Activated CD8-positive, alpha-beta memory T cell treated with anti-CD3 and anti-CD28 coated beads, Interleukin-2, amount 50 U/mL, for 48 hours (primary cell): ENCODE measurements at regions not wholly inside any gene's neighbourhood (a gene's known extent, or its start where the extent isn't known, plus 50 kb on each side); places are given as distances from the start of the nearest gene placed in this dataset.
"Not testable (repeated sequence)": the region's sequence is repeated elsewhere in the genome, so short reads cannot be mapped to it uniquely, and the experiment has no call there.

Experiments used
- DNase-seq: peaks from one replicate; pipeline ENCODE4 v3.0.0-alpha.2; 2020

DNA sequence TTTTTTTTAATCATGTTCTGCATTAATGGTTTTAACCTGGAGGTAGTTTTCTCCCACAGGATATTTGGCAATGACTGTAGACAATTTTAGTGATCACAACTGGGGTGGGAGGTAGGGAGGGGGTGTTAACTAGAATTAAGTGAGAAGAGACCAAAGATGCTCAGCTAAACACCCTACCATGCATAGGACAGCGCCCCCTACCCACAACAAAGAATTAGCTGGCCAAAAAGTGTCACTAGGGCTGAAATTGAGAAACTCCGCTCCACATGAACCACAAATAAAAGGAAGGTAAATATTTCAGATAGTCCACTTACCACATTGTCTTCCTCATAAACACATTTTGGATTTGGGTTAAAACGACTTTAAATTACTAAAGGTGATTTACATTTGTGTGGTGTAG, 942.6 kb downstream of the SUCLG1 start:
- DNase-seq, result no peak

DNA sequence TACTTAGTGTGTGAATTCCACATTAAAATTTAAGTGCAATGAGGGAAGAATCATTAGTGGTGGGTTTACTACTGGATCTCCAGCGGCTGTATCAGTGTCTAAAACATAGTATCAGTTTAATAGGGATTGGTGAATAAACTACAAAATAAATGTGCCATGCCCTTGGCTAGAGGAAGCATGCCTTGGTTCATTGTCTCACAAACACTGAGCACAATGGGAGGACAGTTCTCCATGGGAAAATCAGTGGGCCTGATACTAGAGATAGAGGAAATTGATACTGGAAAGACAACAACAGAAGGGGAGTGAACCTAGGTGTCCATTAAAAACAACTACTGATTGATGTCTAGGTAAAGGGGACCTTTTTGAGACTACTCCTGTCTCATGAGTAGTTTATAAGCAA, 971.6 kb downstream of the SUCLG1 start:
- DNase-seq, result no peak

GRCh38 chr2:83481436-83481835, 977.6 kb downstream of the SUCLG1 start:
- DNase-seq, result no peak

DNA sequence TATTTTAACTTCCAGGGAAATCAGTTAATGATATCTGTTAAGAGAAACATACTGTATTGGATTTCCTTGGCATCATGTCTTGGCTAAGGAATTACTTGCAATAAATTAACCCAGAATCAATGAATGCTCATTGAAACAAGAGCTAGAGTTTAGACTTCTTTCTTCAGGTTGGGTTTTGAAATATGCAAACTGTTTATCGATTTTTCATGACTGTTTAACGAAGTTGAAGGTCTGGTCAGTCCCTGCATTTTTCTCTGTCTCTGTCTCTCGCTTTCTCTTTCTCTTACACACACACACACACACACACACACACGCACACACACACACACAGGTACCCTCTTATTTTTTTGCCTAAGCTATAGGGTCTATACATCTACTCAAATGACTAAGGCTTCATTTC, 981.0 kb downstream of the SUCLG1 start:
- DNase-seq, result no peak

- no peak for DNase-seq
These were observed 983.7 kb downstream of the SUCLG1 start for GRCh38 chr2:83475371-83475770.

- no peak for DNase-seq
These were observed 987.4 kb downstream of the SUCLG1 start for GRCh38 chr2:83471655-83472054.

GRCh38 chr2:83470928-83471327, 988.2 kb downstream of the SUCLG1 start:
- DNase-seq, result no peak

GRCh38 chr2:83464444-83464843, 994.6 kb downstream of the SUCLG1 start:
- DNase-seq, result no peak

- DNase-seq, result no peak
These were observed 996.2 kb downstream of the SUCLG1 start for GRCh38 chr2:83462881-83463280.

- no peak for DNase-seq
These were observed 997.9 kb downstream of the SUCLG1 start for GRCh38 chr2:83461135-83461534.

DNA sequence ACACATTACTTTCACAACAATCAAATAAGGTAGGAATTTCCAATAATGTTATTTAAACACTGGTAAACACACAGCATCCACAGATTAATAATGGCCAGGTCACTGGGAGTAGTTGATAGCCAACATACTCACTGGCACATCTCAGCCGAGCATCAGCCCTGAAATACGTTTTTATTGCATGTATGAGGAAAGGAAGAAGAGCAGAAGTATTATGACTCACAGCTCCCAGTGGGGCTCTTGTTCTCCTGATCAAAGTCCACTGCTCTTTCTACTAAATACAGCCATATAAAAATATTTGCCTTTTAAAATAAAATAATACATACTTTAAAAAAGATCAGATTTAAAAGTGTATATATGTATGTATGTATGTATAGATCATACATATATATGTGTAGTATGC, 999.6 kb downstream of the SUCLG1 start:
- DNase-seq, result no peak

DNA sequence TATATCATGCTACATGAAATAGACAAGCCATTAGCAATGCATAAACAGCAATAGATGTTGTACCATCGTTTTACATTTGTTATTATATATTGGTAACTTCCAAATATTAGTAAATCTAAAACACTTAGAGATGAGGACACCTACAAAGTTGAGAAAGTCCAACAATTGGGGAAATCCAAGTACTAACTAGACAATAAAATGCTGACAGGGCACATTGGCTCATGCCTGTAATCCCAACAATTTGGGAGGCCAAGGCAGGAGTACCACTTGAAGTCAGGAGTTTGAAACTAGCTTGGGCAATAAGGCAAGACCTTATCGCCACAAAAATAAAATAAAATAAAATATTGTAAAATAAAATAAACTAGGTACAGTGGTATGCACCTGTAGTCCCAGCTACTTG, 1023.1 kb downstream of the SUCLG1 start:
- no peak for DNase-seq

GRCh38 chr2:83420993-83421392, 1038.1 kb downstream of the SUCLG1 start:
- no peak for DNase-seq

DNA sequence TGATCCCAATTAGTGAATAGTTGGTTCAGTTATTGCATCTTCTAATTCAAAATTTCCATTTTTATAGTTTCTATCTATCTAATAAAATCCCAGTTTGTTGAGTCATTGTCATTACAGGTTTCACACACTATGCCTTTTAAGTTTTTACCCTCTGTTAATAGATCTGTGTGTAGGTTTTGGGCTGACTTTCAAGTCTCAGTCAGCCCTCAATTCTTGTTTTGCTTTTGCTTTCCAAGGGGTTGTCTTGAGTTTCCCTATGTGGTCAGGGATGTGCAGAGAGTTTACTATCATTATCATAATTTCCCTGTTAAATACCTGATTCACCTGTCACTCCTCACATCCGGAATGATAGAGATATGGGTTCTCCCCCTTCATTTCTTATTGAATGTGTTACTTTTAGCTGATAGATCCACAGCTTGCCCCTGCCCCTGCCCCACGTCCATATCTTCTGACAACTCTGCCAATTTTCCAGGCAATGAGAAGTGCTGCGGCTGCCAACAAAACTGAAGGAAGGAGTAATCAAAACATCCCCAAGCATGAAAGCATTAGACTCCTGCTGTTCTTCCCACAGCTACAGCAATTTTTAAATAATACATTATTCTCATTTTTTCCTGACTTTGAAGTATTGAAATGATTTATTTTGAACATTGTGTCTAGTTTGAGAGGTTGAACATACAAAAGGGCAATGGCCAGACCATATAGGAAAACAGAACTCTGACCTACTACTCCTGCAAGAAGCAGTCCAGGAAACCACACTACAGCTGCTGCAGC, 1064.8 kb downstream of the SUCLG1 start:
- DNase-seq, result no peak

GRCh38 chr2:83388804-83389203, 1070.3 kb downstream of the SUCLG1 start:
- no peak for DNase-seq

DNA sequence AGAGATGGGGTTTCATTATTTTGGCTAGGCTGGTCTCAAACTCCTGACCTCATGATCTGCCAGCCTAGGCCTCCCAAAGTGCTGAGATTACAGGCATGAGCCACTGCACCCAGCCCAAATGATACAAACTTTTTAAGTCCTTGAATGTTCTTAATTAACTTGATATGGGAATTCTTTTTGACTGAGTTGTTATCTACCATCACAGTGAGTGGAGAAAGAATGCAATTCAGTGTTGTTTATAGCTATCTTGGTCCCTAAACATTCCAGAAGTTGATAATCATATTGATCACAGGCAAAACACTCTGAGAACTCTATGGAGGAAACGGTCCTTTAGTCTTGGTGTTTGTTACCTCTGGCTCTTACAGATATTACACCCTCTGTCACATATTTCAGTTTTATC, 1072.5 kb downstream of the SUCLG1 start:
- no peak for DNase-seq

DNA sequence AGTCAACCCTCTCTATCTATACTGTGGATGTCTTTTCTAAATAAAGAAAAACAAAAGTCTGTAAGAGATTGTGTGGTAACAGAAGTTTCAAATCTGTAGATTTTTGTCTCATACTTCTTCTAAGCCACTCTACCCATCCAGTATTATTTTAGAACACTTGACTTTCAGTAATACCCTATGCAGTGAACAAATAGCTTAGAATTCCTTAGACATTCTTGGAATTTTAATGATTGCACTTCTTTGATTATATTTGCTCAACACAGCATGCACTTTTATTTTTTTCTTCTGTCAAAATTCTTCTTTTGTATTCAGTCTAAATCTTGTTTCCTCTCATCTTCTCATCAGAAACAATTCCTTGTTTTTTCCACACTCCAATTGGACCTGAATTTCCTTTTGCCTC, 1080.2 kb downstream of the SUCLG1 start:
- DNase-seq, result no peak

GRCh38 chr2:83376731-83377130, 1082.3 kb downstream of the SUCLG1 start:
- no peak for DNase-seq

GRCh38 chr2:83370419-83370762, 1088.7 kb downstream of the SUCLG1 start:
- DNase-seq, result no peak

- no peak for DNase-seq
These were observed 1089.3 kb downstream of the SUCLG1 start for GRCh38 chr2:83369601-83370418.

GRCh38 chr2:83368916-83369315, 1090.2 kb downstream of the SUCLG1 start:
- DNase-seq, result no peak

- no peak for DNase-seq
These were observed 1090.6 kb downstream of the SUCLG1 start for GRCh38 chr2:83368461-83368860.

DNA sequence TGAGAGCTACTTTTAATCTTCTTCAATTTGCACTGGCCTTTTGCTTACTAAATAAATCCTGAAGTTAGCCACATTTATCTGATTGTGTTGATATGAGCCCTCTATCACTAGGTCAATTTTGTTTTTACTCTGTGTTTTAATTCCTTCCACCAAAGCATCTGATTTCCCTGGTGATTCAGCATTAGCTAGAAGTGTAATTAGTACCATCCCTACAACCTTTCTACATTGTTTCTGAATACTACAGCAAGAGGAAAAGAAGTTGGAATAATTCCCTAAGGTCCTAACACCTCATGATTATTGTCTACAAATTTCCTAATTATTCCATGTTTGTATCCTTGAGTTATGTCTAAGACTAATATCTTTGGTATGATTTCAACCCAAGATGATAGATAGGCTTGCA, 1093.6 kb downstream of the SUCLG1 start:
- no peak for DNase-seq

DNA sequence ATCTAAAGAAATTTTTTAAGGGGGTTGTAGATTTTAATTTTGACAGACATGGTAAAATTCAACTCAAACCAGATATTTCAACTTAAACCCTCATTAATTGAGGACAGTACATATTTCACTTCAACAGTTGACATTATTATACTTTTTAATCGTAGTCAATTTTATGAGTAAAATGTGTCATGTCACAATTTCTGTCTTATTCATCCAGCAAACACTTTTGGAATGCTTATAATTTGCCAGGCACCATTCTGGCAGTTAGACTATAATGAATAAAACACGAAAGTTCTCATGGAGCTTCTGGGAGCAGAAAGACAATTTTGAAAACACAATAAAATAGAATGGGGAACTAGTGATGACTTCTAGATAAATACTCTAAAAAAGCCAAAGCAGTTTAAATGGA, 1094.8 kb downstream of the SUCLG1 start:
- DNase-seq, result no peak

- DNase-seq, result not testable (repeated sequence)
These were observed 1095.9 kb downstream of the SUCLG1 start for GRCh38 chr2:83363138-83363537.
